Left lobe of liver (tissue), 2 donors: ENCODE measurements at regions not wholly inside any gene's neighbourhood (a gene's known extent, or its start where the extent isn't known, plus 50 kb on each side); places are given as distances from the start of the nearest gene placed in this dataset.
A peak's percentile ranks its signal among the peaks of the same experiment; 100 is the strongest.

Source experiments
- ATAC-seq: fragments of 200-7000 bp; cut with Tn5 transposase; one replicate; pipeline ENCODE4 v1.9.1; 2020; ENCODE audit warnings: mild to moderate bottlenecking, moderate library complexity
- DNase-seq: peaks from one replicate; pipeline ENCODE4 v3.0.0-alpha.2; 2020; ENCODE audit warnings: low spot score
- donor health status: DM: no; HTN: no; CAD: no; lungs with moderate emphysema.
- donor health status: DM: no; HTN: yes; CAD: no.

DNA sequence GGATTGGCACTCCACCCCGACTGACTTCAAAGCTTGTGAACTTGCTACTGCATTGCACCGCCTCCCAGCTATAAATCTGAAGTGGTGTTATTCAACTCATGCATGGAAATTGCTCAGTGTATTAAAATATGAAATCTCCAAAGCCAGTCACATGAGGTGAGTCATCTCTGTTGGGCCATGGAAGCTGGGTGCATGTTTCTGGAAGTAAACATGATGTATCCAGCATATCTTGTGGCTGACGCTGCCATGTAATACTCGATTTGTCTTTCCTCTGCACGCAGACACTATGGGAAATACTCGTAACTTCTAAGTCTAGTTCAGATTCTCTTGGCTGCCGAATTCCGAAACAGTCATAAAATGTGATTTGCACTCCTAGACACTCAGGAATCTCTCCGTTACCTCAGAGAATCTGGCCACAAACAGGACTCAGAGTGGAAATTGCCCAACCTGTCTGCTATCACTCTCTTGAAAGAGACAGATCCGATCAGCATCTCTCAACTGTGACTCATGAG, 154.9 kb upstream of the MPPED2 start:
- ATAC-seq (no peak), DNase-seq (no peak)

DNA sequence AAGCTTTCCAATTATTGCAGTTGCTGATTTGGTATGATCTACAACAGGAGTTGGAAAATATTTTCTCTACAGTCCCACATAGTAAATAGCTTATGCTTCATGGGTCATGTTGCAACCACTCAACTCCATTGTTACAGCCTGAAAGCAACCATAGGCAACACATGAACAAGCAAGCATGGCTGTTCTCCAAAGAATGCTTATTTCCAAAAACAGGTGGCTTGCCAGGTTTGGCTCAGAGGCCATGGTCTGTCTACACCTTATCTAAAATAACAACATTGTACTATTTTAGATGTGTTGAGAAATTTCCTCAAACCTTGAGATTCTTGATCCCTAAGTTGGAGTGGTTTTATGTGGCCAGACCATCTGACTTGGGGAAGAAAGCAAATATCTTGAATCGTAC, 153.9 kb upstream of the MPPED2 start:
- DNase-seq (no peak), ATAC-seq (no peak)

DNA sequence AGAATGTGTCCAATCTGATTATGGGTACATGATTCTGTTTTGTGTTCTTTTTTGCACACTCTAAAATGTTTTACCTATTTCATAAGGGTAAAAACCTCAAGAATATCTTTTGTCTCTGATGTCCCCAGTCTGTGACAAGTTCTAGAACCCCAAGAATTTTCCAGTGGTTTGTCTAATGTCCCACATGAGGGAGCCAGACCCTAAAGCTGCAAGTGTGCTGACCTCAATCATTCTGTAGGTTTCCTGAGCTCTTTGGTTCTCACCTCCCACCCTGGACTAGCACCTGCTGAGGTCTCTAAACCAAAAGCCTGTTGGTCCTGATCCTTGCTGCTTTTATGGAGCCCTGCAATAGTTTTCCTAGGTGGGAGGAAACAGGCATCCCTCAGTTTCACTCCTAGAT, 149.8 kb upstream of the MPPED2 start:
- peak; percentile 36 for ATAC-seq
- DNase-seq, result no peak

DNA sequence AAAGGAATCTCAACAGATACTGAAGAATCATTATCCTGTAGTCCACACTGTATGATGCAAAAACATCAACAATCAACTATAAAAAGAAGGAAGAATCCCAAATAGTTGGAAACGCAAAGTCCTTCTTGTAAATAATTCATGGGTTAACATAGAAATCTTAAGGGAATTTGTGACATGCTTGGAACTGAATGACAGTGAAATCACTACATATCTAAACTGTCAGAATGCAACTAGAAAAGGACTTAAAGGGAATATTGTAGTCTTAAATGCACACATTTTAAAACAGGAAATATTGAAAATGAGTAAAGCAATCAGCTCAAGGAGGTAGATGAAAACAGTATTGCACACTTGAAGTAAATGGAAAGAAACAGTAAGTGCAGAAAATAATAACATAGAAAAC, 147.6 kb upstream of the MPPED2 start:
- DNase-seq, result no peak
- no peak for ATAC-seq

DNA sequence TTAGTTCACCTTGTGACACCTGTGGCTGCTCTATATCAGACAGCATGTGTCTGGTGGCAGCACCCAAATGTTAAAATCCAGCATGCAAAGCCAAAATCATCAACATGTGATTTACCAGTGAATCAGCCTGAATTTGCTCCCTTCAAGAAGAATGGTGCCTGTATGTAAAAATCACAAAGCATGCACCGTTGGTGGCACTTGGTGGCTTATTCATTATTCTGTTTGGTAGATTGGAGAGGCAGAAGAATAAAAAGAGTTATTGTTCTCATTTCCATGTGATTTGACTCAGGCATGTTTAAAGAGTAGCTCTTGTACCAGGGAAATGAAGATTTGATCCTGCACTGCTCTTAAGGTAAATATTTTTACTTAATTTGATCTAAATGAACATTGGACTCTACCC, 143.9 kb upstream of the MPPED2 start:
- DNase-seq (no peak), ATAC-seq (no peak)

DNA sequence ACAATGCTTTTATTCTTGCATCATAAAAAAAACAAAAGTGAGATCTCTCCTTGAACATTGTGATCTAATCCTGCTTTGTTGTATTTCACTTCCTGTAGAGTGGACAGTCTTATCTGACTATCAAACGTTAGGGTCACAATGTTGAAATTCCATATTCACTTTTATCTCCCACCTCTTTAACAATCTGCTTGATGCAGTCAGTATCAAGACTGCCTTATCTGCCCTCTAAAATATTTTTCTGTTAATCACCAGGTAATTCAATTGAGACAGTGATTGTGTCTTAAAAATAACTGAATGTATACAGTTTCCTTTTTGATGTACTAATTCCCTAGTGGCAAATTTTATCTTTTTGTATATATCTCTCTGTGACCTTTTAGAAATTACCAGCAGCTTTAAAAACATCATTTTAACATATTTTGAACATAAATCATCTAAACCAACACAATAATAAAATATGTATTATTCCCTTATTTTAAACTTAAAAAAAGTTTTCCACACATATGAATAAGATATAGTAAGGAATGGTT, 143.1 kb upstream of the MPPED2 start:
- DNase-seq (no peak), ATAC-seq (no peak)

DNA sequence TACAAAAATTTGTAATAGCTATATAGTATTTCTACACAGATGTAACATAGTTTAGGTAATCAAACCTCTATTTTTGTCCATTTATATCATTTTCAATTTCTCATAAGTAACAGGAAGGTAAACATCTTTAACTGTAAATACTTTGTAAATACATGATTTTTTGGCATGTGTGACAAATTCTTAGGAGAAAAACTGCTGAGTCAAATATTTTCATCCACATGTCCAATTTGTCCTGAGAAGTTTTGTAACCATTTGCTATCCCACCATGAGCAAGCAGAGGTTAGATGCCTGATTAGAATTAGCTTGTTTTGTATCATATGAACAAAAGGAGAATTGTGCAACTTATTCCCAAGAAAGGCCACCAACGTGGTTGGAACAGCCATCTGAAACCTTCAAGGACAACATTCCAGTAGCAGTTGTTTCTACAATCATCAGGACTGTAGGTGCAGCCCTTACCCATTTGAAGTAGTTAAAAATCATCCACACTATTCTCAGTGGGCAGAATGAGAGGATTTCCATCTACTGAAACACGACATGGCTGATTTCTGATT, 139.6 kb upstream of the MPPED2 start:
- DNase-seq, result no peak
- ATAC-seq, result no peak

DNA sequence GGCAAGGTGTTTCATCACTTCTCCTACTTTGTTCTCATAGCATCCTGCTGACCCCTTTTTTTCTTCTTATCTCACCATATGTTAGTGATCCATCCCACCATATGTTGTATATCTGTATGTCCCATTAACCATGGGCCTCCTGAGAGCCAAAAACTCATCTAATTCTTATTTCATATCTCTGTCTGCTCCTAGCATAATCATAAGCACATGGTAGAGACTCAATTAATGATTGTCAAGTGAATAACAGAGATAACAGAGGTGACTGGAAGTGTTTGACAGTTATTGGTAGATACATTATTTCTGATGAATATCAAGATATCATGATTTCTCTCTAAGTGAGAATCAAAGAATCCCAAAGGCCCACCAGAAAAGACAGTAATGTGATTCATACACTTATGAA, 138.1 kb upstream of the MPPED2 start:
- no peak for ATAC-seq
- no peak for DNase-seq

DNA sequence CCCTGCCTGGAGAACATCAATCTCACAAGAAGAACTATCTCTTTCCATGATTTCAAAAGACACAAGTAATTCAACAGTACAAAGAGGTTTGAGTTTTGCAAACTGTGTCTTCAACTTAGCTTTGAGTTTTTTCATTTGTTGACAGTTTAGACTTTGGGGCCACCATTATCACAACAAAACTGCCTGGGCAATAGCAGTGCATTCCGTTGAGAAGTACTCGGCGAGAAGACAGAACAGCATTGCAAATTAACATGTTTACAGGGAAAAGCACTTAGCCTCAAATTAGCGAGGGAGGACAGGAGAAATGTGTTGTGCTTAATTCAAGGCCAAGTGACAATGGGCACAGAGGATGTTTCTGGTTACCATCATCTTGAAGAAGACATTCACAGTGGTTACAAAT, 133.2 kb upstream of the MPPED2 start:
- ATAC-seq (no peak), DNase-seq (no peak)

DNA sequence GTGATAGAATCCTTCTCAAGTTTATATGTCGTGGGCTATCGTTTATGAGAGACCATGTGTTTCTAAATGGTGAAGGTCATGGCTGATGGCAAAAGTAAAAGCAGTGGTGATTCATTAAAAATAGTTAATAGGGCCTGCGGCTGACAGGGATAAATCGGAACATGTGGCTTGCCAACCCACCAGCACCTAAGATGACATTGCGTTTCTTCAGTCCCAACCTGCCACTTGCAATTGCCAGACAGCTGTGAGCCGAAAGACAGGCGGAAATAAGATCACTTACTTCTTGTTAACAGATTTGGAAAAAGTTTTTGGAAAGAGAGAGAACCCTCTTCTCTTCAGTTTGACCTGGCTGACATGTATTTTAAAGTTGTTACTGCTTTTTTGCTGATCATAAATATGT, 131.5 kb upstream of the MPPED2 start:
- DNase-seq (no peak), ATAC-seq (no peak)

DNA sequence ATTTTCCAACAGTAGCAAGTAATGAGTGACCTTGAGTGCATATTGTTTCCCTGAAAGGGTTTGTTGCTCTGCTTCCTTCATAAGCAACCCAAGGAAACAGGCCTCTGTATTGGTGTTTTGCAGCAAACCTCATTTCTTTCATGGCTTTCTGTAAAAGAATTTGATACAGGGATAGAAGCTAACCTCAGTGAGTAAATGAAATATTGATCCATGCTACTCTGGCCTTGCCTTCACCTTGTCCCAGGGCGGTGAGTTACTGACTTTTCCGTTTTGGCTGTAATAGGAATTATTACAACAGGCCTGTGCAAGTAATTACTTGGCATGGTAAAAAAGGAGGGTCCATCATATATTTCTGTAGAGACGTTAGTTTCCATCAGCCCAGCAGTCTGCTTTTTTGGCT, 130.9 kb upstream of the MPPED2 start:
- no peak for ATAC-seq

DNA sequence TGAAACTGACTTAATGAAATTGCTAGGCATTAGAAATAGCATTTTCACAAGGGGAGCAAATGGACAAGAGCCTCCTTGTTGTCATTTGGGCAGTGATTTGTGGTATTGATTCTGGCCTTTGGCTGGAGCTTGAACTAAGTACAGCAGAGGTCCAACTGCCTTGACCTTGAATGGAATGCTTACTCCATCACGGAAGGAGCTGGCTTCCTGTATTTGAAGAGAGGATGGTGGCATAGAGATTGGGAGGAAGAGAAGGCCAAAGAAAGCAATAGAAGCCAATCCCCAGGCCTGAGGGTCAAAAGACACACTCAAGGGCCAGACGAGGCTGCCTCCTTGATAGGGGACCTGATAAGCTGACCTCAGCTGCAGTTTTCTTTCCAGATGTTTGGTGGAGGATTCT, 126.6 kb upstream of the MPPED2 start:
- ATAC-seq (no peak), DNase-seq (no peak)

More for the DNA sequence above, 130.9 kb upstream of the MPPED2 start:
- no peak for DNase-seq

DNA sequence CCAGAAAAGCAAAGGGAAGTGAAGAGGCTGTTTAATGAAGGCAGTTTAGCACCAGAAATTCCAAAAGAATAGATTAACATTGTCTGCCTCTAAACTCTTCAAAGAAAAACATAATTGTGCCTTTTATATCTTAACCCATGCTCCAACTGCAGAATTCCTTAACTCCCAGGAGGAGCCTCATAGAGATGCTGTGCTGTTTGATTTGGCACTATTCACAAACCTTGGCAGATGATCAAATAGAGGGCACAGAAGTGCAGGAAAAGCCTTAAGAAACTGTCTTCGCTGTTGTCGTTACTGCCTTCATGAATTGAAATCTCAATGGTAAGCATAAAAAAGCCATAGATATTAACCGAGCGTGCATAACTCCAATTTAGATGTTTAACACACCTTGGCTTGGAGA, 124.1 kb upstream of the MPPED2 start:
- ATAC-seq, result no peak
- DNase-seq, result no peak

DNA sequence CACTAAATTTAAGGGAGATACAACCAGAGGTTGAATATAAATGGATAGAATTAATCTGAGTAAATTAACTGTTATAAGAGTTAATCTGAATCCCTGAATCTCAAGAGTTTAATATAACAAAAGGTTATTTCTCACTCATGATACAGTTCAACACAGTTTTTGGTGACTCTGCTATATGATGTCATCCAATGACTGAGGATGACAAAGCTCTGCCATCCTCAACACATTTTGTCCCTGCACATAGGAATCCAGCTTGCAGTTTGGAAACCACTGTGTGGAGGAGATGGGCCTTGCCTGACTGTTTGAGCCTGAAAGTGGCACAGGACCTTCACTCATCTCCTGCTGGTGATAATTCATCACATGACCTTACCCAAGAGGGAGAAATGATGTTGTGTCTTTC, 121.0 kb upstream of the MPPED2 start:
- DNase-seq (no peak), ATAC-seq (no peak)

DNA sequence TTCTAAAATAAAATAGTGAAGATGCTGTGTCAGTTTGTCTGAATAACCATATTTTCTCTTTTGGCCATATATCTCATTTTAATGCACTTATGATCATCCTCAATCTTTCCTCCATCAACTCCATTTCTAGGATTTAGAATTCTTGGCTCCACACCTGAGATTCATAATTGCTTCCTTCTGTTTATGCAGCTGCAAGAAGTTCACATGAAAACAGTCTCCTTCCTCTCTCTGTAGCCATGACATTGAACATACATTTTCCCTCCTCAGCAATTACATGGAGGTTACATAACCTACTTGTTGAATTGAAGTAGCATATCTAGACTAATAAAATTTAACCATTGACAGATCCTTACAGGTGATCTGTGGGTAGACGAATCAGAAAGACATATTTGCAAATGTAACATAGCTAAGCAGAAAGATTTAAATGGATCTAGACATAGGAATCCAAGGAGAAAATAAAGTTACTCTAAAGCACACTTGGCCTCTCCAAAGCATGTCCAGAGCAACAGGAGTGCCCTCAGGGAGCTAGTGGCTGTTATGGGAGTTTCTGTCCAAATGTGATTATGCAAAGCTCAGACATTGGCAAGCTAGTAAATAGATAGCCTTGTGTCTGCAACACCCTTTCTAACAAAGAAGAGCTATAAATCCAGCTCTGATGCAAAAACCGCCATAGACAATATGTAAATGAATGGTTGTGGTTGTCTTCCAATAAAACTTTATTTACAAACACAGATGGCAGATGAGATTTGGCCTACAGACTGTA, 119.9 kb upstream of the MPPED2 start:
- no peak for DNase-seq

DNA sequence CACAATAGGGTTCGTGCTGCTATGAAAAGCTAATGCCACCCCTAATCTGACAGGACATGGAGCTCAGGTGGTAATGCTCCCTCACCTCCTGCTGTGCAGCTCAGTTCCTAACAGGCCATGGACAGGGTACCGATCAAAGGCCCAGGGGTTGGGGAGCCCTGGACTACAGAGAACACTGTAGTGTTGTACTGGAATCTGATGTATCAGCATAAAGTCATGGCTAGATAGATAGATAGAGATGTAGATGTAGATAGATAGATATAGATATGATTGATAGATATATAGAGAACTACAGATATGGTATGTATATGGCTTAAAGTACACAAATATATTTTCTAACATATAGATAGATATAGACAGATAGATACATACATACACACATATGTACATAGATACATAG, 112.3 kb upstream of the MPPED2 start:
- ATAC-seq (no peak), DNase-seq (no peak)

More for the DNA sequence above, 119.9 kb upstream of the MPPED2 start:
- no peak for ATAC-seq

DNA sequence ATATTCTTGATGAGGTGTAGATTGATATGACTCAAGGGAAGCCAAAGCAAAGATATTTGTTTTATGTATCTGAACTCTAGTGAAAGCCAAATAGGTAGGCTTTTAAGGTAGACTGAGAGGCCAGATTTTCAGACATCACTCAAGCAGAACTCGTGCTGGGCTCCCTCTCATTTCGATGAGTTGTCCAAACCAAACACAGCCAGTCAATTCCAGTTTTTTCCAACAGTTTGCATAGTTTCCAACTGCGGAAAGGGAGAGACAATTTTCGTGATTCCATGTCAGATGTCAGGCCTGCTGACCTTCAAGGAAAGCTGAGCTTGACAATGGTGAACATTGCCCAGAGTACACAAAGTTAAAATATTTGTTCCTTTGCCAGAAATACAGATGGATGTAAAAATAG, 110.9 kb upstream of the MPPED2 start:
- ATAC-seq, result no peak

DNA sequence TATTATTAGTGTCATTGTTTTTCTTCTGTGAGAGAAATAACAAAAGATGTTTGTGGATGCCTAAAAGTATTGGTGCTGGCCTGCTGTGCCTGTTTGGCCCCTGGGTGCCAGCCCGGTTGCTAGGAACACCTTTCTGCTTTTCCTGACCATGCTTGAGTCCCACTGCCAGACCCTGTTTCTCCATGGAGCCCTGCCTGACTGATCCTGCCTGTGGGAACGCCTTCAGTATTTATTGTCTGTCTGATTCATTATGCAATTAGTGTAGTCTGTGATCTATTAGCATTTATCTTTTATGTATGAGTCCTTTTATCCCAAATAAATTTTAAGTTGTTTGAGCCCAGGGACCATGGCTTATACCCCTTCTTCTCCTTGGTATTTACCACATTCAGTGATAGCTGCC, 98.6 kb upstream of the MPPED2 start:
- DNase-seq (no peak), ATAC-seq (no peak)

More for the DNA sequence above, 110.9 kb upstream of the MPPED2 start:
- DNase-seq, result no peak

DNA sequence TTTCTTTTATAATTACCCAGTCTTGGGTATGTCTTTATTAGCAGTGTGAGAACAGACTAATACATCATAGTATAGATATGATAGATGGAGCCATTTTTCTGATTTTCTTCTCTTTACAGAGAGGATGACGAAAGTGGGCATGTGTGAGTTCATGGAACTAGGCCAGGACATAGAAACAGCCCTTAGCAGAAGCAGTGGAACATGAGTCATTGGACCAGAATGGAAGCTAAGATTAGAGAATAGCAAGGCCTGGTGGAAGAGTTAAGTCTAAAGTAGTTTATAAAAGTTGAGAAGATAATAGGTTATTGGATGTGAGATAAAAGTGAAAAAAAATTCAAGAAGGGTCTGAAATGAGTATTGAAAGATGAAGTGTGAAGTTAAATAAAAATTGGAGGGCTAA, 97.0 kb upstream of the MPPED2 start:
- ATAC-seq, result no peak
- no peak for DNase-seq

DNA sequence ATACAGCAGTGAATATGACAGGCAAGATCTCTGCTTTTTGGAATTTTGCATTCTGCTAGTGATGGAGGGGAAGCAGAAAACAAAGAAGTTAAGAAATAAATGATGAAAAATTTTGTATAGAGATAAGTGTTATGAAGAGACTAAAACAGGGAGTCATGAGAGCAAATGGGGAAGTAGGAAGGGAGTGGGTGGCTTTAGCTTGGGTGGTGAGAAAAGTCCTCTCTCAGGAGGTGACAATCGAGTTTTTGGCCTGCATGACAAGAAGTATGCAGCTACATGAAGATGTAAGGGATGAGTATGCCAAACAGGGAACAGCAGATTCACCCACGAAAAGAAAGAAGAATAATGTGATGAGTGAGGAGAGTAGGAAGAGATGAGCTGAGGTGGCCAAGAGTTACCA, 80.7 kb upstream of the MPPED2 start:
- no peak for ATAC-seq
- no peak for DNase-seq

DNA sequence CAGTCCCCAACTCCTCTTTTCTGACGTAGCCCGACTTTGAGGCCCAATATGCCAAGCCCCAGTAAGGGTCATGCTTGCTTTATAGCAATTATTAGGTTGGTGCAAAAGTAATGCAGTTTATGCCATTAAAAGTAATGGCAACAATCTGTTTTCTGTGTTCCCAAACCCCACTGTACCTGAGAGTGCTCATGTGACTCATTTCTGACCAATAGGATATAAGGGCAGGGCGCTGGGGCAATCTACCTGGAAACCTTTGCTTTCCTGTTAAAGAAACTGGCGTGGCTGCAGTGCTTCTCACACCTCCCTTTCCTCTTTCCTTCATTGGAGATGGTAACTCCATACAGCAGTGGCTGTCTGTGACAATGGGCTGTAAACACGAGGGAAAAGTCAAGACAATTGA, 78.9 kb upstream of the MPPED2 start:
- no peak for DNase-seq

DNA sequence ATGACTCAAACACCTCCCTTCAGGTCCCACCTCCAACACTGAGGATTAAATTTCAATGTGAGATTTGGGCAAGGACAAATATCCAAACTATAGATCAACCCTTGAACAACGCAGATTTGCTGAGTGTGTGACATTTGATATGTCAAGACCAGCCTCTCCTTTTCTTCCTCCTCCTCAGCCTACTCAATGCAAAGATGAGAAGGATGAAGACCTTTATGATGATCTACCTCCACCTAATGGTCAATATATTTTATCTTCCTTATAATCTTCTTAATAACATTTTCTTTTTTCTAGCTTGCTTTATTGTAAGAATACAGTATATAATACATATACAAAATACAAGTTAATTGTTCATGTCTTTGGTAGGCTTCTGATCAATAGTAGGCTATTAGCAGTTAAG, 67.5 kb upstream of the MPPED2 start:
- DNase-seq (no peak), ATAC-seq (no peak)

More for the DNA sequence above, 78.9 kb upstream of the MPPED2 start:
- no peak for ATAC-seq

DNA sequence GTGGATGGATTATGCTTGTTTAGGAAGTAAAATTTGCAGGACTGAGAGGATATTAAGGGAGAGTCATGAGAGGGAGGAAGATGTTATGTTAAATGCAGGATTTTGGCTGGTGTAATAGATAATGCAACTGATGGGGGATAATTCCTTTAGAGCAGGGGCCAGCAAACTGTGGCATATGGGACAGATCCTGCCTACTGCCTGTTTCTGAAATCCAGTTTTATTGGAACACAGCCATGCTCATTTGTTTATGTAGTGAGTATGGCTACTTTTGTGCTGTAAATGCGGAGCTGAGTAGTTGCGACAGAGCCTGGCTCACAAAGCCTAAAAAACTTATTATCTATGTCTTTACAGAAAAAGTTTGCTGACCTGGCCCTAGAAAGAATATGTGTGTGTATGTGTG, 66.6 kb upstream of the MPPED2 start:
- ATAC-seq, result no peak
- no peak for DNase-seq
